IPS DF 19.7 (cell line): ENCODE measurements at regions not wholly inside any gene's neighbourhood (a gene's known extent, or its start where the extent isn't known, plus 50 kb on each side); places are given as distances from the start of the nearest gene placed in this dataset.
"Not testable (repeated sequence)": the region's sequence is repeated elsewhere in the genome, so short reads cannot be mapped to it uniquely, and the experiment has no call there.

ENCODE experiments used
- DNase-seq: peaks from one replicate; pipeline ENCODE4 v3.0.0-alpha.2; 2013; ENCODE audit warnings: low read depth, low spot score

DNA sequence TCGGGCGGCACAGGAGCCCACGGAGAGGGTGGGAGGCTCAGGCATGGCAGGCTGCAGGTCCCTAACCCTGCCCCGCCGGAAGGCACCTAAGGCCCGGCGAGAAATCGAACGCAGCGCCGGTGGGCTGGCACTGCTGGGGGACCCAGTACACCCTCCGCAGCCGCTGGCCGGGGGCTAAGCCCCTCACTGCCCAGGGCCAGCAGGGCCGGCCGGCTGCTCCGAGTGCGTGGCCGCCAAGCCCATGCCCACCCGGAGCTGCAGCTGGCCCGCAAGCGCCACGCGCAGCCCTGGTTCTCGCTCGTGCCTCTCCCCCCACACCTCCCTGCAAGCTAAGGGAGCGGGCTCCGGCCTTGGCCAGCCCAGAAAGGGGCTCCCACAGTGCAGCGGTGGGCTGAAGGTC lies 332.7 kb downstream of the HGF start:
- DNase-seq = not testable (repeated sequence)

DNA sequence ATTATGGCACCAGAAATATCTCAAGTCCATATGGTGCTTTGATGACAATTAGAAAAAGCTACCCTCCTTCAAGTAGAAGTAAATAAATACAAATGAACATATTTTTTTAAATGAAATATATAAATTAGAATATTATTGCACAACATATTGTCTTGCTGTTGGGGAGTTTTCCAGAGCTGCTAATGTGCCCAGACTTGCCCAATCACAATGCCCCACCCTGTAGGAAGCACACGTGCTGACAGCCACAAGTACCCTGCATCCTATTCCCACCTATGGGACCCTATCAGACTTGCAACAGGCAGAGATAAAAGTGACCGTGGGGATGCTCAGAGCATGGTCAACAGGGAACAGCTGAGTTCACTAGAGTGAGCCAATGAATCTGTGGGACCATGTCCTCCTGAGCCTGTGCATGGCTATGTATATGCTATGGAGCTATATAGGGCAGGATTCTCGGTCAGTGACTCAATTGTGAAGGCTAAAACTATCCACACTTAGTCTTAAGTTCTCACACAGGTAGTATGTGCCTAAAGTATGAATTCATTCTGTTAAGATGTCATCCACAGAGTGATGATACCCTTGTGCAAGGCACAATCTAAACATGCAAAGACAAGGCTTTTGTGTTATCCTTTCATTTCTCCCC lies 336.0 kb downstream of the HGF start:
- no peak for DNase-seq

DNA sequence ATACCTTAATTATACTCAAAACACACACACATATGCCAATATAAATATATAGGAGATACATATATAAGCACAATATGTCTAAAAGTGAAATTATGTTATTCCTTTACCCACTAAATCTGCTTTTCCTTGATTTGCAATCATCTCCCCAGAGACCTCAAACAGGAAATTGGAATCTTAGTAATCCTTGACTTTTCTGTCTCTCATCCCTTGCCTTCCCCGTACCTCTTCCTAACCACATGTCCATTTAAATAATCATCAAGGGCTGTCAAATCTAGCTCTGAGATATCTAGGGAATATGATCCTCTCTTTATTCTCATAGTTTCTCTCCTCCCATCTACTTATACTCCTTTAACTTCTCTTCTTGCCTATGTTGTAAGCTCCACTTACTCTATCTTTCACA lies 336.6 kb downstream of the HGF start:
- DNase-seq = no peak

DNA sequence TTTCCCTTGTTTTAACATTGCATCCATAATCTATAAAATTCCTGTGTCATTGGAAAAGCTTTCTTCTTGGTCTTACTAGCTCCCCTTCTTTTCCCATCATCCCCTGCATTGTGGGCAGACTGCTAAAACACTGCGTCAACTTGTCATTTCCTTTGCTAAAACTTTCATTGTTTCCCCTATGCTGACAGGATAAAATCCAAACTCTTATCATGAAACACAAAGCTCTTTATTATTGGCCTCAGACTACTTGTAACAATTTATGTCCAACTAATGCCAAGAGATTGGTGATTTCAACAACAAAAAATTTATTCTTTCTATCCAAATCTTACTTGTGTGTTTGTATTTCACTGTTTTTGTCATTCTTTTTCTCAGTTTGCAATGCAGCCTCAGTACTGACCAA lies 339.1 kb downstream of the HGF start:
- no peak for DNase-seq

DNA sequence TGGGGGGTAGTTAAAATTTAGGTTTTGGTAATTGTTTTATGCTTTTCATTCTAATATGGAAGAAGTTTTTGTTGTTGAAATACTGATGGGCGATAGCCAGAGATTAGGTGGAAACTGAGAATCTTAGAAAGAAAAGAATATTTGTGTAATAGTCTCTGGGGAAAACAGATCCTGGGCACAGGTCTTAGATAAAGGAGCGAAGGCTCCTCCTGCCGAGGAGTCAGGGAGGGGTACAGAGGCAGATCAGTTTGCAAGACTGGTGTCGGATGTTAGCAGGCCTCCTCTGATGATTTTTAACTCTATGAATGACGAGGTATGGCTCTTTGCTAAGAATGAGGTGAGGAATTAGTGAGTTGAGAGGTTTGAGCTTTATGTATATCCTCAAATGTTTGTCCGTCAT lies 339.7 kb downstream of the HGF start:
- no peak for DNase-seq

DNA sequence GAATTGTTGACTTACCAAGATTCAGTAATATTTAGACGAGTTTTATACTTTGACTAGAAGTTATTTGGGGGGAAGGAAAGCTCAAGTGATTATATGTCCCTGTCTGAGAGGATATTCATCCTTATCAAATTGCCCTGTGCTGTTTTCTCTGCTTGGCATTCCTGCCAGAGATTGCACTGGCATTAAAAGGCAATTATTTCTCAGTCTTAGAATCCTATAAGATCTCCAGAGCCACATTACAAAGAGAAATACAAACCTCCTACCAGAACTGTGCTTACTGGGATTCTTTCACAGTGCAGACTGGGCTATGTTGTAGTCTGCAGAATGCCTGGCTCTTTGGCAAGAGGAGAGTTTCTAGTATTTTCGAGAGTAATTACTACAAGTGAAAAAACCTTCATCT lies 342.4 kb downstream of the HGF start:
- no peak for DNase-seq

DNA sequence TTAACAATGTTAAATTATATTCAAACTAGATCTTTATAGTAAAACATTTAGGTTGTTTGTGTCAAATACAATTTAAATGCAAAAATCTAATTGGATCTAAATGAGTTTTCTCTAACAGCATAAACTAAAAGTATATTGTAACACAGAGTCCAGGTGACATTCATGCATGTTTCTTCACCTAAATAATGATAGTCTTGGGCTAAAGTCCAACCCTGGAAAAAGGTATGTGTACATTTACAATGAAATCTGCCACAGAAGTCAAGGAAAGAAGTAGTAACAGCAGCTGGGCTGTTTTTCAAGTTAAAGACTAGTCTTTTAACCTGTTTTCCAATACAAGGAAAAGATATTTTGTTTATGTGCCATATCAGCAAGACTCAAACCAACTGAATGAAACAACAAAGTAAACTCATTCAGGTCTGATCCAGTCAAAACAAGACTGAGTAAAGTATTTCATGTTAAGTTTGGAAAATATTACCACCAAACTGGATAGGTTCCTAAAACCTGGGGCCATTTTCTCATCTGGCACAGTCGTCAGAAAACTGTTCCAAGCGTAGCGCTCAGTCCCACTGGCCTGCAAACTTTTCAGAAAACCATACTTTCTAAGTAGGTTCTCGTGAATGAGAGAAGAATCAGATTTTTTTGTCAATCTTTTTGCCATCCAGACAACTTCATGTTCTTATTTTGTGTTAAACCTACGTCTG lies 349.2 kb downstream of the HGF start:
- DNase-seq = no peak

DNA sequence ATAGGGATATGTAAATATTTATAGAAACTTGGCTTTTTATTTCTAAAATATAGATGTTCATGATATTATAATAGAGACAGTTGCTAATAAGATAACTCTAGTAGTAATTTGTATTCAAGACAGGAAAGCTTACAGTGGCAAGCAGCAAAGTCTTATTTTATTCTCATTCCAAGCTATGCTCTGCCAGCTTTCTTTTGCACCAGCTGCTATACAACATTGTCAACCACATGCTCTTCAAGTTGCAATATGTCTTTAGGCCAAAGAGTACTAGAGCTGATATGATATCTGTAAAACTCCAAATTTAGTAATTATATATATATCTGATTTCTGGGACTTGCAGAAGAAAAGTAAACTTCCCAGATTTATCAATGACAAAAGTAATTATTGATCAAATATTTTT lies 350.1 kb downstream of the HGF start:
- DNase-seq = no peak

DNA sequence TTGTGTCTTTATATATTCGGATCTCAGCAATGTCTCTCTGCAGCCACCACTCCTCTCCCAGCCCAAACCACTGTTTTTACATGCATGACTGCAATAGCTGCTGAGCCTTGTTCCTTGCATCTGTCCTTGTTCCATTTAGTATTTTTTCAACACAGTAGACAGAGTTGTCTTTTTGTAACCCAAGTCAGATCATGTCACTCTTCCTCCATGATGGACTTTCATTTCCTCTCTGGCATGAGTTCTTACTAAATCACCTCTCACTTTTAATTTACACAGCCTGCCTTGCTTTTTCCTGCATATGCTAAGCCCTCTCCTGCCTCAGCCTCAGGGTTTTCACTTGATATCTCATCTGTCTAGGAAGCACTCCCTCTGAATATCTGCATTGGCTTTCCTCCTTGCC lies 353.2 kb downstream of the HGF start:
- no peak for DNase-seq

DNA sequence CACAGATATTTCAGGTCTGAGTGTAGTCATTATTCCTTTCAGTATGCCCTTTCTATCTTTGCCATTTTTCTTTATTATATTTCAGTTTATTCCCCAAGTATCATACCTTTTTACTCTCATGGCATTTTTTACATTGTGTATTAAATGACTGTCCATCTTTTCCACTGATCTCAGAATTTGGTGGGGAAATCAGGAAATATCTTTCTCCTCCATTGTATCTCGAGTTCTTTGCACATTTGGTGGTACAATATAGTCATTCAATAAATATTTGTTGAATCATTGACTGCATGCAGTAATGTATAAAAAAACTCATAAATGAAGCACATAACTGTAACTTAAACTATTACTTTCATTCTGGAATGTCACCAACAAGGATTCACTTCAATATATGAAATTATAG lies 354.7 kb downstream of the HGF start:
- DNase-seq = no peak

DNA sequence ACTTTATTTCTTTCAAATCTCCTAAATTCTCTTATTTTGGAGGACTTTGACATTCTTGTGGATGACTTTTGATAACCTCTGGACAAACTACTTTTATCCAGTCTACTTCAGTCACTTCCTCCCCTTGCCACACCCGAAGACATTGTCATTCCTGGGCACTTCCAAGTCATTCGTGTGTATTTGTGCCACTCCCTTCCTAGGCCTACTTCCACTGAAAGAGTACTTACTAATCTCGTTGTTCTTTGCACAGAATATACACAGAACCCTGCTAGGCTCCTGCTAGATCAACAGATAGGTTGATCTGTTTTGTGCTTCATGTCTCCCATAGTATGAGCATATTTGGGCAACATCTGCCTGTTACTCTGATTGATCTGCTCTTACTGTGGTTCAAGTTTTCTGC lies 355.4 kb downstream of the HGF start:
- DNase-seq = no peak

DNA sequence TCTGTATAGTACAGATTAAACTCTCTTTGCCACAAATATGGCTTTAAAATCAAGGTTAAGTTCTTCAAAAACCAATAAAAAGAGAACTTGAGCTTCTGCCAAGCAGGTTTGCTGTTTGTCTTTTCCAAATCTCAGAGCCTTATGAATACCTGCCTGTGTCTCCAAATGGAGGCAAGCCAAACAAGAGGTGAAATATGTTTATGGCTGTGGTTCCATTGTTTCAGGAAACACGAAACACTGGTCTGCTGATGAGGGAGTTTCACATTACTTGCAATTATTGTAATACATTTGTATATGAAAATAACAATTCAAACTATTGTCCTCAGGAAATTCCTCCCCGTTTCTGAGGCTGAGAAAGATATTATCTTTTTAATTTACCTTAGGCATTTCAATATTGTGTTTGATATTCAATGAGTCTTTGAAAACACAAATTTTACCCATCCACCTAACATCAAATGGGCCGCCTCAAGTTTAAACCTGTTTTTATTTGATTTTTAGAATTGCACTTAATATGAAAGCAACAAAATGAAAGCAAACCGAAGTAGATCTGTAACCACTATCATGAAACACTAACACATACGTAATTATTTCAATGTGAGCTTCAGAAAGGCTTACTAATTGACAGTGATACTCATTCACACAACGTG lies 359.3 kb downstream of the HGF start:
- DNase-seq = no peak

DNA sequence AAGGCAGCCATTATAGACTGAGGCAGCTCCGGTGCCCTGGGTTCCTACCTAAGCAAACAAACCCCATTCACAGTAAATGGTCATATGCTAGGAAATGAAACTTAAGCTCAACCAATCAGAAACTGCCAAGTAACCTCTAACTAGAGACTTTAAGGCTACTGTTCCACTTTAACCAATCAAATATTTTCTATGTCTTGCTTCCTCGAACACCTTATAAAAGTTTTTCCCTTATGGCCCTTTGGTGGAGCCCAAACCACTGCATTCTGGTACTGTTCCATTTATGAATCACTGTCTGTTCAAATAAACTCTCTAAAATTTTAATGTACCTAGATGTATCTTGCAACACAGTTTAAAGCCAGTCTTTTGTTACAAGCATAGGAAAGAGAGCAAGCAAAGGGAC lies 361.1 kb downstream of the HGF start:
- no peak for DNase-seq

DNA sequence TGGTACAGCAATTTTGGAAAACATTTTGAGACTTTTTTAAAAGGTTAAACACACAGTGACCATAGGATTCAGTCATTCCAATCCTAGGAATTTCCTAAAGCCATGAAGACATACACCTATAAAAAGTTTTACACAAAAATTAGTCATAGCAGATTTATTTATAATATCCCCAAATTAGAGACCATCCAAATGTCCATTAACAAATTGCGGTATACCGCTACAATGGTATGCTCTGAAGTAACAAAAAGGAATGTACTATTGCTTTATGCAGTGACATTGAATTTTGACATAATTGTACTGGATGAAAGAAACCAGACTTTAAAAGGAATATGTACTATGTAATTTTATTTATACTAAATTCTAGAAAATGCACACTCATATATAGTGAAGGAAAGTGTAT lies 362.8 kb downstream of the HGF start:
- no peak for DNase-seq

DNA sequence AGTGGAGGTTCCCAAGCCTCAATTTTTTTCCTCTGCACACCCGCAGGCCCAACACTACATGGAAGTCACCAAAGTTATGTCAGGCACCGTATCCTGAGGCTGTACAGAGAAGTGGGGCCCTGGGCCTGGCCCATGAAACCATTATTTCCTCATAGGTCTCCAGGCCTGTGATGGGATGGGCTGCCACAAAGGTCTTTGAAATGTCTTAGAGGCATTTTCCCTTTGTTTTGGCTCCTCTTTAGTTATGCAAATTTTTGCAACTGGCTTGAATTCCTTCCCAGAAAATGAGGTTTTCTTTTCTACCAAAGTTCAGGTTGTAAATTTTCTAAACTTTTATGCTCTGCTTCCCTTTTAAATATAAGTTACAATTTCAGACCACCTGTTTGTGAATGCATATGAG lies 365.2 kb downstream of the HGF start:
- no peak for DNase-seq

DNA sequence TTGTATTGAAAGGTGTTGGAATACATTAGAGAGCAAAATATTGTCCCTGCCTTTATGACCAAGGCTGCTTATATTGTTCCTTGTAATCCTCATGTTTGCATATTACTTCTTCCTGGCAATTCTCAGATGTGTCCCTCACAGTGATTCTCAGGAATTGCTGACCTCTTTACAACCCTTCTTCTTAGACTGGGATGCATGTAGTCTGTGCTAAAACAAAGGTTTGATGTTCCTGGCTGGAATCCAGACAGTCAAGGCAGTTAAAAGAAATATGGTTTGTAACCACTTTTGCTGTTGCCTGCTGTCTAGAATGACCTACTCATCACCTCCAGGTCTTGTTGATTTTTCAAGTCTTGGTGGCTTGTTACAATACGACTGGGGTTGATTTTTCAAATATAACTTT lies 367.6 kb downstream of the HGF start:
- DNase-seq = no peak

DNA sequence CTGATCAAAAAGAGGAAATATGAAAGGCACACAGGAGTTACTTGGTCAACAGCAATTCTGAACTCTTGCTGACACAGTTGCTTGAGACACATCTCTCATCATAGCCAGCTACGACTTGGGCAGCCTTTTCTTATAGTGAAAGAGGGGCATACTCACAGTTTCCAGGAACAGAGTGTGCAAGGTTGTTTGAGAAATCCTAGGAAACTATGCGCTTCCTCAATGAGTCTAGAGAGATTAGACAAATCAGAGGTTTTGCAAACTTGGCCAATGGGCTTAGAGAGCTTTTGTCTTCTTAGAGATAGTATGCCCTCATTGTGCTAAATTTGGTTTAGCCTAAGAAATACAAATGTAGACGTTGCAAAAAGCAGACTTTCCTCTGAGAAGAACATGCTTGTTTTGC lies 370.4 kb downstream of the HGF start:
- no peak for DNase-seq

DNA sequence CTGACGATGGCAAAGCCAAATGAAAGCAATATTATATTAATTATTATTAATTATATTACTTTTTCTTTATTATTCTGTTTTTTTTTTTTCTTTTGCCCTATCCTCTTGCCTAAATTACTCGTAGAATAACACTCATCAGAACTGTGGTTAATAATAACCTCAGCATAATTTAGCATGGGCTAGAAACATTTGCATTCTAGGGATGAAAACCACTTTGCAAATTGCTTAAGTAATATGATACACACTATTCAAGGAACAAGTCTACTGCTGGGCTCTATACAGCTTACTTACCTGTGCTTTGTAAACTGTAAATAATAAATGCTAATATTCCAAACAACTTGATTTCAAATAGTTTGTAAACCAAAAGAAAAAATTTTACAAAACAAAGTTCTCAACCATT lies 375.8 kb downstream of the HGF start:
- no peak for DNase-seq

DNA sequence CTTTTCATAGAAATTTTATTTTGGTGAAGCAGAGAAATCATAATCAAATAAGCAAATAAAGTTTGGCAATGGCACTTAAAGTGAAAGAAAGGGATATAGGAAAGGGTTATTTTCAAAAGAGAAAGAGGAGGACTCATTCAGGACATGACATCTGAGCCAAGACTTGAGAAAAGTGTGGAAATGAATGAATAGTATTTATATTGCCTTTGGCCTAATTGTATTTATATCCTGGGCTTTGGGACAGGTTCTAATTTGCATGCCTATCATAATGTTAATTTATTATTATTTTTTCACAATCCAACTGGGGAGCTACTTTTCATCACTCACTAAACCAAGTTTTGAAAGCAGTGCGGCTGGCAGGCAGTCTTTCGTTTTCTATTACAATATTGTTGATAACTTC lies 376.8 kb downstream of the HGF start:
- DNase-seq = no peak

DNA sequence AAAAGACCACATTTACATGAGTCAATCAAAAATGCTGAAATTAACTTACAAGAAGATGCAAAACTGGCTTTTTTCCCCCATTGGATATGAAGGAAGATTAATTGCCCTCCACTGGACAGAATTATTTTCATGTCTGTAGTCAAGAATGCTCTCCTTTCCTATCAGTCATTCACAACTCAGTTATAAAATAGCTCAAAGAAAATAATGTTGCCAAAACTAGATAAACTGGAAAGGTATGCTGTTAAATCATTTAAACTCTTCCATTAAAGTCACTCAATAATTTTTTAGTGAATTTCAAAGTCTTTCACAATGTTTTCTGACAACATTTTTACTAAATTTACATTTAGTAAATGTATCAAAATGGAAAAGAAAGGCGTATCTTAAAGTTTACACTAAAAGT lies 384.5 kb downstream of the HGF start:
- DNase-seq = no peak

DNA sequence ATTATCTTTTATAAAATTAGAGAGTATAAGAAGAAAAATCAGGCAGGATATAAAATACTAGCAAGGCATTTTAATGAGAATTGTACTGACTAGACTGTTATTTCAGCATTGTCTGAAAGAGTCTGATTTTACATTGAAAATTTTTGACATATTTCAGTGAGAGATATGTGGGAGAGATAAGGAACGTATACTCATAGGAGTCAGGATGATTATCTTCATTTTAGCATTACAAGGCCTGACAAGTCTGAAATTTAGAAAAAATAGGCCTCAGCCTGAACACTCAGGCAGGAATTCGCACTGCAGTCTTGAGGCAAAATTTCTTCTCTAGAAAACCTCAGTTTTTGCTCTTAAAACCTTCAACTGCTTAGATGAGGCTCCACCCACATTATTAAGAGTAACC lies 386.0 kb downstream of the HGF start:
- no peak for DNase-seq

DNA sequence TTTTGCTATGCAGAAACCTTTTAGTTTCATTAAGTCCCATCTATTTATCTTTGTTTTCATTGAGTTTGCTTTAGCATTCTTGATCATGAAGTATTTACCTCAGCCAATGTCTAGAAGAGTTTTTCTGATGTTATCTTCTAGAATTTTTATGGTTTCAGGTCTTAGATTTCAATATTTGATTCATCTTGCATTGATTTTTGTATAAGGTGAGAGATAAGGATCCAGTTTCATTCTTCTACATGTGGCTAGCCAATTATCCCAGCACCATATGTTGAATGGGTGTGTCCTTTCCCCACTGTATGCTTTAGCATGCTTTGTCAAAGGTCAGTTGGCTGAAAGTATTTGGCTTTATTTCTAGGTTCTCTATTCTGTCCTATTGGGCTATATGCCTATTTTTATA lies 395.2 kb downstream of the HGF start:
- not testable (repeated sequence) for DNase-seq

DNA sequence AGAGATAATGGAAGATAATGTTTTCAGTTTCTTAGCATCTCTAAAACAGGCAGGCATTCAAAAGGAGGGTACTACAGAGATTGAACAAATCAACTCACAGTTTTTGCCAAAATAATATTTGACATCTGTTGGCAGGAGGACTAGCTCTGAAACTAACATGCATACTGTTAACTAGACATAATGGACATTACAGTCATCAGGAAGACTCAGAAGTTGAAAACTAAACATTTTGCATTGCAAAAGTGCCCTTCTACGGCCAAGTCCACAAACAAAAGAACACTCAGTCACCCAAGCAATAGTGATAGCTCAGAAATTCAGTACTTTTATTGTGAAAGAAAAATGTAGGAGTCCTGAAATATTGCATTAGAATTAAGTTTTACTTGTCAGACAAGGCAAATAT lies 399.0 kb downstream of the HGF start:
- no peak for DNase-seq
